Endothelial cell (in vitro differentiated cells): ENCODE measurements at regions not wholly inside any gene's neighbourhood (a gene's known extent, or its start where the extent isn't known, plus 50 kb on each side); places are given as distances from the start of the nearest gene placed in this dataset.
"Not testable (repeated sequence)": the region's sequence is repeated elsewhere in the genome, so short reads cannot be mapped to it uniquely, and the experiment has no call there.

Experiments used
- DNase-seq: peaks from one replicate; pipeline ENCODE4 v3.0.0; 2021; ENCODE audit warnings: low spot score
- H3K27ac Mint-ChIP-seq: one replicate; pipeline ENCODE4 v1.8.0; 2021; ENCODE audit warnings: mixed read lengths, inconsistent platforms; ENCODE audit not compliant: unreplicated experiment
- H3K27me3 Mint-ChIP-seq: one replicate; pipeline ENCODE4 v1.8.0; 2021; ENCODE audit warnings: mild to moderate bottlenecking, moderate library complexity, mixed read lengths, inconsistent platforms; ENCODE audit not compliant: unreplicated experiment
- H3K36me3 Mint-ChIP-seq: one replicate; pipeline ENCODE4 v1.8.0; 2021; ENCODE audit warnings: mild to moderate bottlenecking, low read depth, mixed read lengths, inconsistent platforms; ENCODE audit not compliant: unreplicated experiment
- H3K4me1 Mint-ChIP-seq: one replicate; pipeline ENCODE4 v1.8.0; 2021; ENCODE audit warnings: mild to moderate bottlenecking, mixed read lengths, inconsistent platforms; ENCODE audit not compliant: unreplicated experiment
- H3K4me3 Mint-ChIP-seq: one replicate; pipeline ENCODE4 v1.8.0; 2021; ENCODE audit warnings: mild to moderate bottlenecking, mixed read lengths, inconsistent platforms; ENCODE audit not compliant: unreplicated experiment
- H3K9me3 Mint-ChIP-seq: one replicate; pipeline ENCODE4 v1.8.0; 2021; ENCODE audit warnings: mixed read lengths, inconsistent platforms; ENCODE audit not compliant: unreplicated experiment
- TF ChIP-seq, protein P1 (sequence below): fragments of 200-600 bp; sonication (generic); IDR thresholded peaks from one replicate; pipeline ENCODE4 v1.5.0; 2021; ENCODE audit warnings: antibody characterized with exemption; ENCODE audit not compliant: unreplicated experiment

DNA sequence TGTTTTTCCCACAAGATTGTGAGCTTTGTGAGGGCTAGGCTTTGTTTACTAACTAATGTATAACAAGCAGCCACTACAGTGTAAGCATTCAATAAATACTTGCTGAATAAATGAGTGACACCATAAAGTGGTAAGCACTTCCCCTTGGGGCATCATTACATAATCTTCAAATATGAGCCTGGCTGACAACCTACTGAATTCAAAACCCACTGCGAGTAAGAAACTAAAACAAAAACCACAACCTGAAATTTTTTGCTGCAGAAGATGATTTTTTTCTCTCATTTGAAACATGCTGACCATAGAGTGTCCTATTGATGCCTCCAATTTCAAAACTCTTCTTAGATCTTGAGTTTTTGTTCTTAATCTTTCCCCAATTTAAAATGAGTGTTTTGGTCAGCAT lies 331.3 kb upstream of the CCNG1 start:
- no peak overlapping the region for H3K27ac Mint-ChIP-seq
- no peak overlapping the region for H3K4me3 Mint-ChIP-seq
- H3K36me3 Mint-ChIP-seq, result no peaks in the 10 kb centered on the region
- H3K9me3 Mint-ChIP-seq, result no peaks in the 10 kb centered on the region
- DNase-seq, result no peak
- no peaks in the 10 kb centered on the region for H3K27me3 Mint-ChIP-seq
- TF ChIP-seq, protein P1, sequence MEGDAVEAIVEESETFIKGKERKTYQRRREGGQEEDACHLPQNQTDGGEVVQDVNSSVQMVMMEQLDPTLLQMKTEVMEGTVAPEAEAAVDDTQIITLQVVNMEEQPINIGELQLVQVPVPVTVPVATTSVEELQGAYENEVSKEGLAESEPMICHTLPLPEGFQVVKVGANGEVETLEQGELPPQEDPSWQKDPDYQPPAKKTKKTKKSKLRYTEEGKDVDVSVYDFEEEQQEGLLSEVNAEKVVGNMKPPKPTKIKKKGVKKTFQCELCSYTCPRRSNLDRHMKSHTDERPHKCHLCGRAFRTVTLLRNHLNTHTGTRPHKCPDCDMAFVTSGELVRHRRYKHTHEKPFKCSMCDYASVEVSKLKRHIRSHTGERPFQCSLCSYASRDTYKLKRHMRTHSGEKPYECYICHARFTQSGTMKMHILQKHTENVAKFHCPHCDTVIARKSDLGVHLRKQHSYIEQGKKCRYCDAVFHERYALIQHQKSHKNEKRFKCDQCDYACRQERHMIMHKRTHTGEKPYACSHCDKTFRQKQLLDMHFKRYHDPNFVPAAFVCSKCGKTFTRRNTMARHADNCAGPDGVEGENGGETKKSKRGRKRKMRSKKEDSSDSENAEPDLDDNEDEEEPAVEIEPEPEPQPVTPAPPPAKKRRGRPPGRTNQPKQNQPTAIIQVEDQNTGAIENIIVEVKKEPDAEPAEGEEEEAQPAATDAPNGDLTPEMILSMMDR, result no peak
- no peaks in the 10 kb centered on the region for H3K4me1 Mint-ChIP-seq

DNA sequence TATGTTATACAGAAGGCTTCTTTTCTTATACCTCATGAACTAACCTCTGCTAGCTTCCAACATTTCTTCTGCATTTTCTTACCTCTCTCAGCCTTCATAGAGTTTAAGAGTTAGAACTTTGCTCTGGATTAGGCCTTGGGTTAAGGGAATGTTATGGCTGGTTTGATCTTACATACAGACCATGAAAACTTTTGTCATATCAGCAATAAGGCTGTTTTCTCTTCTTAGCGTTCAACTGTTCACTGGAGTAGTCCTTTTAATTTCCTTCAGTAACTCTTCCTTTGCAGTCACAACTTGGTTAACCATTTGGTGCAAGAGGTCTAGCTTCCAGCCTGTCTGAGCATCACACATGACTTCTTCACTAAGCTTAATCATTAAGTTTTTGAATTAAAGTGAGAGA lies 329.0 kb upstream of the CCNG1 start:
- Mint-ChIP-seq H3K36me3 (no peaks in the 10 kb centered on the region), H3K4me1 (no peaks in the 10 kb centered on the region), H3K27me3 (no peaks in the 10 kb centered on the region), H3K9me3 (no peaks in the 10 kb centered on the region), H3K4me3 (no peak overlapping the region), H3K27ac (no peak overlapping the region)
- no peak for DNase-seq
- TF ChIP-seq, protein P1, result no peak

DNA sequence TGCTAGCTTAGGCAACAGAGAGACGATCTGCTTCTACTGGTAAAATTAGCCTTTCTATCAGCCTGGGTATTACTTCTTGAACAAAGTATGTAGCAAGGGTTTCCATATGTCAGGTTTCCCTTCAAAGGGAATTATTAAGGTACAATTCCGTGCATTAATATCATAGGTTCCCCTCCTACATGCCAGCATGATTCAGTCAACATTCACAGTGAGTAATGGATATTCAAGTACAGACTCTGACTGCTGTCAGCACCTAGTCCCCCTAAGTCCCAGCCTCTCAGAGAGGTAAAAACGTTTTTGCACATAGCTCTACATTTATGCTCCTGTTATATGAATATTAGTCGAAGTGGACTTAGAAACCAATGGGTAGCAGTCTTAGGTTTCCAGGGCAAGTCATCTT lies 322.4 kb upstream of the CCNG1 start:
- Mint-ChIP-seq H3K36me3 (no peaks in the 10 kb centered on the region), H3K4me3 (no peak overlapping the region), H3K9me3 (no peaks in the 10 kb centered on the region), H3K27ac (no peak overlapping the region), H3K4me1 (no peaks in the 10 kb centered on the region), H3K27me3 (no peaks in the 10 kb centered on the region)
- no peak for DNase-seq
- TF ChIP-seq, protein P1, result no peak

DNA sequence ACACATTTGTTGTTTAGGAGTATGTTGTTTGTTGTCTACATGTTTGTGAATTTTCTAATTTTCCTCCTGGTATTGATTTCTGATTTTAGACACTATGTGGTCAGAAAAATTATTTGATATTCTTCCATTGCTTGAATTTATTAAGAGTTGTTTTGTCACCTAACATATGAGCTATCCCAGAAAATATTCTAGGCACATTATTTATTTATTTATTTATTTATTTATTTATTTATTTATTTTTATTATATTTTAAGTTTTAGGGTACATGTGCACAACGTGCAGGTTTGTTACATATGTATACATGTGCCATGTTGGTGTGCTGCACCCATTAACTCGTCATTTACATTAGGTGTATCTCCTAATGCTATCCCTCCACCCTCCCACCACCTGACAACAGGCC lies 320.8 kb upstream of the CCNG1 start:
- not testable (repeated sequence) for H3K27me3 Mint-ChIP-seq, H3K36me3 Mint-ChIP-seq, H3K4me3 Mint-ChIP-seq, H3K9me3 Mint-ChIP-seq, H3K27ac Mint-ChIP-seq, DNase-seq, H3K4me1 Mint-ChIP-seq

DNA sequence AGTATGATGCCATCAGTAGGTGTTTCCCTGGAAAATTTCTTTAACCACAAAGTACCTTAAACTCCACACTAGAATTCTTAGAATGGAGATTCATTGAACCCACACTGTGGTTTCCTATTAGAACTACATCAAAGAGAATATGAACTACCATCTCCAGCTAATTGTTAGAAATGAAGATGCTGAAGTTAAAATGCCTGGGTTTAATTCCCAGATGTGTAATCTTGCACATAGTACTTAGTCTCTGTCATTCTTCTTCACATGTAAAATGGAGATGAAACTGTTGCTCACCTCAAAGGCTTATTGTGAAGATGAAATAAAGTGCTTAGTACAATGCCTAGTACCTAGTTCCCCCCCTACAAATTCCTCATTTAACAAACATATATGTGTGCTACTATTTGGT lies 303.3 kb upstream of the CCNG1 start:
- no peak for DNase-seq
- H3K36me3 Mint-ChIP-seq, result no peaks in the 10 kb centered on the region
- TF ChIP-seq, protein P1, result no peak
- no peak overlapping the region for H3K4me3 Mint-ChIP-seq
- H3K27ac Mint-ChIP-seq, result no peak overlapping the region
- H3K9me3 Mint-ChIP-seq, result no peaks in the 10 kb centered on the region
- H3K4me1 Mint-ChIP-seq, result no peaks in the 10 kb centered on the region
- H3K27me3 Mint-ChIP-seq, result no peaks in the 10 kb centered on the region

DNA sequence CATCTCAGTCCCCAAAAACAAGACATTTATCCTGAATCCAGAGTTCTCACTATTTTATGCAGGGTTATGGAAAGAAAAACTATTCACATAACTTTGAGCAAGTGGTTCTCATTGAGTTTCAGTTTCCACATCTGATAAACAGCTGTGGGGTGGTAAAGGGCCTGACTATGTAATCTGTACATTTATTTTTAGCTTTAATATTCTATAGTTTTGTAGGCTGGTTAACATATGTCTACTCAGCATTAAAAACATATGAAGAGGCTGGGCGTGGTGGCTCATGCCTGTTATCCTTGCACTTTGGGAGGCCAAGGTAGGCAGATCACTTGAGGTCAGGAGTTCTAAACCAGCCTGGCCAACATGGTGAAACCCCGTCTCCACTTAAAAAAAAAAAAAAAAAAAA lies 301.5 kb upstream of the CCNG1 start:
- TF ChIP-seq, protein P1, result no peak
- H3K9me3 Mint-ChIP-seq, result no peaks in the 10 kb centered on the region
- H3K27me3 Mint-ChIP-seq, result no peaks in the 10 kb centered on the region
- DNase-seq, result no peak
- H3K36me3 Mint-ChIP-seq, result no peaks in the 10 kb centered on the region
- H3K4me3 Mint-ChIP-seq, result no peak overlapping the region
- no peaks in the 10 kb centered on the region for H3K4me1 Mint-ChIP-seq
- no peak overlapping the region for H3K27ac Mint-ChIP-seq
